HG03097 (cell line): ENCODE measurements at regions not wholly inside any gene's neighbourhood (a gene's known extent, or its start where the extent isn't known, plus 50 kb on each side); places are given as distances from the start of the nearest gene placed in this dataset.

Experiments used
- ATAC-seq: cut with Tn5 transposase; IDR thresholded peaks from one replicate; pipeline ENCODE4 v1.9.1; 2021; ENCODE audit not compliant: unreplicated experiment, low FRiP score

DNA sequence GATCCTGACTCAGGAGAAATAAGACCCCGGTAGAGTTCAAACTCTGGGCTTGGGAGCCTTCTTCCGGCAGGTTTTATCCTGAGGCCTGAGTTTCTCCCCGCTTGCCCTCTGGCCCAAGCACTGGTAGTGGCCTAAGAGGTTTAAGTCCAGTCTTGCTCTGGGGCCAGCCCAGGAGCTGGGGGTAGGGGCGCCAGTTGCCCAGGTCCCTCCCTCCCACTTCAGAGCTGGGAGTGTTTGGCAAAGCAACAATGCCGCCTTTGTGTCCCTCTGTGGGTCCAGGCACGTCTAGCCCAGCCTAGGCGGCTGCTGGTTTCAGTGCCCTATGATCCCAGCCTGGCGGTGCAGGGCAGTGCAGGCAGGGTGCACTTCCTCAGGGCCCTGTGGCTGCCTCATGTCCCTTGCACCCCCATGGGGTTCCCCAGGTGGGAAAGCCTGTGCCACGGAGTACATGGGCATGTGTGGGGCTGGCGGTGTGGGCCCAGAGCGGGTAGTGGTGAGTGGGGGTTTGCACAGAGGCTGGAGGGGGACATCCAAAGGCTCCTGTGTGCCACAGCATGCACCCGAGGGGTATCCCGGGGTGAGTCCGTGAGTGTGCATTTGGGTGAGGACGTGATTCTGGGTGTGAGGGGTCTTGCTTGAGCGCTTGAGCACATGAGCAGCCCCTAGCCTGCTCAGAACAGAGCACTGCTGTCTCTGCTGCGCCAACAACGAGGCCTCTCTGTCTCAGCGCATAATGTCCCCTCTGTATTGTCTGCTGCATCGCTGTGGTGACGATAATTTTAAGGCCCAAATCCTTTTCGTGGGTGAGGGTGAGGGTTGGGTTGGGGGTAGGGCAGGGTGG, 61.7 kb upstream of the PSD2 start:
- no peak for ATAC-seq

DNA sequence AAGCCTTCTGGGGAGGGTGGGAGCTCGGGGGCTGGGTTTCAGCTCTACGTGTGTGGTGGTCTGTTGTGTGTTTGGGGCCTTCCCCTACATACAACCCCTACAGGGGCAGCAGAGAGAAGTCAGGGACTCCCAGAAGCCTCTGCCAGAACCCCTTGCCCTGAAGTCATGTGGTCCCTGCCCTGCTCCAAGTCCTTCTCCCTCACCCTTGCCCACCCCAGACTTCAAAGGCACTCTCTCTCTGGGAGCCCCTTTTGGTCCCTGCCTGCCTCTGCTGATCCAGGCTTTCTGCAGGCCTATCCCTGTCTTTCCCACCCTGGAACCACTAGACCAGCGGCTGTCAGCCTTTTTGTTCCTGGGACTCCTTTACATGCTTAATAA, 61.1 kb upstream of the PSD2 start:
- no peak for ATAC-seq

DNA sequence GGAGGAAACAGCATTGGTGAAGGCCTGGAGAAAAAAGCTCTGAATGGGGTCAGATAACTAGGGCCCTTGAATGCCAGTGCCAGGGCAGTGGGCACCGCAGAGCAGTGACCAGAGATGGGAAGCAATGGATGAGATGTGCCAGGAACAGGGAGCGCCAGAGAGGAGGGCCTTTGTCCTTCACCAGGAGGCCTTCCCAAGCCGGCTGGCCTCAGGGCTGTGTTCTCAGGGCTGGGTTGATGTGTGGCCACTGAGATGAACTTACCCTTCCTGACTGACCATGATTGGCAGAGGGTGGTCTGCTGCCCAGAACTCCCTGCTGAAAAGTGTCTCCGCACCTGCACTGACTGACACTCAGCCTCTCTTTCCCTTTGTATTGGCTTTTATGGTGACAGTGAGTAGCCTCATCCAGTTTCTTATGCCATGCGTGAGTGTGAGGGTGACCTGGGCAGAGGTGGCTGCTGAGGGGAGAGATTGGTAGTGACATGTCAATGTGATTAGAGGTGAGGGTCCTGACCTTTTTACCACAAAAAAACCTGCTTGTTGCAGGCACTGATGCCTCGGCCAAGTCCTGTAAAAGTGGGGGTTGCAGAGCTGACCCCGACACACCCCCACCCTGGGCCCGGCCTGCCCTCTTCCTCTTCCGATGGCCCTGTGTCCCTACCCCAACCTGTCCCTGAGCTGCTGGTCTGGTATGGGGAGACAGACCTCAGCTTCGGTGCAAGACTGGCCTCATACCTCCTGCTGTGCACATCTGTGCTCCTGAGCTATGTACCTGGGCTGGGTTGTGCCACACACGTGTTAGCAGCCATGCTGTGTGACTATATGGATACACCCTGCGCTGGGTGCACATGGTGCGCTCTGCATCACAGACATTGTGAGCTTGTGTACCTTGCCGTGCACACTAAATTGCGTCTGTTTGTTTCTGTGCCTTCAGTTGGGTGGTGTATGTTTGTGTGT, 57.1 kb upstream of the PSD2 start:
- no peak for ATAC-seq

DNA sequence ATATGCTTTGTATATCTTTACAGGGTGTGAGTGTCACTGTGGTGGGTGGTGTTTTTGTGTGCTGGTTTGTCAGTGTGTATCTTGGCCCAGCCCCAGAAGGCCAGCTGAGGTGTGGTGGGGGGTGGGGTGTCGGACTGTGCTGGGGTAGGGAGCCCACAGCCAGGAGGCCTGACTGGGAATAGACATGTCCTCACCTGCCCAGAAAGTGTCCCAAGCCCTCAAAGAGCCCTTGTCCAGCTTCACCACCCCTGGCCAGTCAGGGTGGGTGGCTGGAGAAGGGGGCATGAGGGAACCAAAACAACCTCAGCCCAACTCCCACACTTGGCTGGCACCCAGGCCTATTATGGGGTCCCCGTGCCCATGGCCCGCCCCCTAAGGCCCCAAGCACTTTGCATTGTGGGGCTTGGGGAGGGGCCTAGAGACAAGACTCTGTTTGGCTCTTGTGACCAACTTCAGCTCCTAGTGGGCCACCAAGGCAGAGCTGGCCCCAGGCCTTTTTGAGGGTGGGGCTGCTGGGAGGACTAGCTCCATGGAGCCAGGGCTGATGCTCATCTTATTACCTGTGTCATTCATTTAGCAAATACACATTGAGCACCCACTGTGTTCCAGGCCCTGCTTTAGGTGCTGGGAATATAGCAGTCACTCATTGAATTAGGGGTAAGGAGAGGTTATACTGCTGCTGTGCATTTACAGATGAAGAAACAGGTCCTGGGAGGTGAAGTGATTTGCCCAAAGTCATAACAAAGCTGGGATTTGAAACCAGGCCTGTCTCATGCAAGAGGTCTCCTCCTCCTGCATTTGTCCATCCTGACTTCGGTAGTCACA, 56.2 kb upstream of the PSD2 start:
- no peak for ATAC-seq

DNA sequence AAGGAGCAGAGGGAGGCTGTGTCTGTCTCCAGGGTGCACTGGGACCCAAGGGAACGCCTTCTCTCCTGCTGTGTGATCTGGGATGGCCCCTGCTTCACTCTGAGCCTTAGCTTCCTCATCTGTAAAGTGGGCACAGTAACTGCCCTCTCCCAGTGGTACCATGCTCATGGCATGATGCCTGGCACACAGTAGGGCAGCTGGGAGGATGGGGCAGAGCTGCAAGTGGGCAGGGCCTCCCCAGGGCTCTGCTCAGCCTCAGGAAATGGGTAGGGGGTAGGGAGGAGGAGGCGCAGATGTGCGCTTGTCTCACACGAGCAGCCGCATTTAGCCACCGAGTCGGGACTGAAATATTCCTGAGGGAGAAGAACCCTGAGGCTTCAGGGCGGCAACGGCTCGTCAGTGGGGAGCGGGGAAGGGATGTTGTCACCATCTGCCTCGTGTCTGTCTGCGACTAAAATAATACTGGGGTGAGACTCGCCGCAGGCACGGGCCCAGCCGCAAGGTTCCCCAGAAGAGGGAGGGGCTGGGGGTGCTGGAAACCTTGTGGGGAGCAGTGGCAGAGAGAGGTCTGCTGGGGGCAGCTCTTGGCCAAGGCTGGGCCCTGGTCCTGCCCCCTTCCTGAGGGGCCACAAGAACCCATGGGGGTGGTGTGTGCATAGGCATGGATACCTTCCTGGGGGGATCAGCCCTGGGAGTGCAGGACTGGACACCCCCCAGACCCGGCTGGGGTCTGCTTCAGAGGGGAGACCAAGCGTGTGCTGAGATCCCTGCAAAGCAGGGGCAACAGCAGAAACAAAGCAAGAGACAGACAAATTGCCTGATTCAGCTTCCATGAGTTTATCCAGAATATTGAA, 55.2 kb upstream of the PSD2 start:
- ATAC-seq: no peak

DNA sequence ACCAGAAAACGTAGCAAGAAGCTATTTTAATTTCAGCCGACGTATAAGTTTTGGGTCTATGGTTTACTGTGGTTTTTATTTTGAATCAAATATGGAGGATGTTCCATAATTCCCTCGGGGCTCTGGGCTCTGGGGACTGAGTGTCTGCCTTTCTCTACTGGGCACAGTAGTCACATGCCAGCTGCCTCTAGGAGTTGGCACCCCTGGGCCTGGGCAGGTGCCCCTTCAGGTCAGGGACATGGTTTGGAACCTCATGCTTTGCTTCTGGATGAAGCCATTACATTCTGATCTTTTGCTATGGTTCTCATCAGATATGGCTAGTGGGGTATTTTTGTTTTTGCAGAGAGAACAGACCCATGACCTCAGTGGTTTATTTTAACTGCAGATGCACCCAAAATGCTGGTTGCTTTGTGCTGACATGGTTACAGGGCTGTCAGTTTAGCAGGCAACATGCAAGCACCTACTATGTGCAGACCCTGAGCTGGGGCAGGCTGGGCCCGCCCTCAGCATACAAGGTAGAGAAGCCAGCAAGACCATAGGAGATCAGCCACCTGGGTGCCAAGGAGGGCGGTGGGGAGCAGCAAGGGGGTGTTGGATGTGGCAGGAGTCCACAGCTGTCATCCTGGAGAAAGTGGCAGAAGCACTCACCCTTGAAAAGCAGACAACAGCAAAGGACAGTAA, 54.5 kb upstream of the PSD2 start:
- ATAC-seq: no peak

DNA sequence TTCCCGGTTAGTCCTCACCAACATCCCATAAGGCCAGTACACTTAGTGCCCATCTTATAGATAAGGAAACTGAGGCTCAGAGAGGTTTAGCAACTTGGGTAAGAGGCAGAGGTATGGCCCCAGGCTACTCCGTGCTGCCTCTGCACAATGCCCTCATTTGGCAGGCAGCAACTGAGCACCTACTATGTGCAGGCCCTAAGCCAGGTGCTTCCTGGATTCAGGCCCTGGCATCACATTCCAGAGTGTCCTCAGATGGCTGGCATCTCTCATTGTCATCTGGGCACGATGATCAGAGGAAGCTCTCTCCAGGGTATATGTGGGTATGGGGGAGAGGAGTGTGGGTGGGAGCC, 53.8 kb upstream of the PSD2 start:
- ATAC-seq: no peak

DNA sequence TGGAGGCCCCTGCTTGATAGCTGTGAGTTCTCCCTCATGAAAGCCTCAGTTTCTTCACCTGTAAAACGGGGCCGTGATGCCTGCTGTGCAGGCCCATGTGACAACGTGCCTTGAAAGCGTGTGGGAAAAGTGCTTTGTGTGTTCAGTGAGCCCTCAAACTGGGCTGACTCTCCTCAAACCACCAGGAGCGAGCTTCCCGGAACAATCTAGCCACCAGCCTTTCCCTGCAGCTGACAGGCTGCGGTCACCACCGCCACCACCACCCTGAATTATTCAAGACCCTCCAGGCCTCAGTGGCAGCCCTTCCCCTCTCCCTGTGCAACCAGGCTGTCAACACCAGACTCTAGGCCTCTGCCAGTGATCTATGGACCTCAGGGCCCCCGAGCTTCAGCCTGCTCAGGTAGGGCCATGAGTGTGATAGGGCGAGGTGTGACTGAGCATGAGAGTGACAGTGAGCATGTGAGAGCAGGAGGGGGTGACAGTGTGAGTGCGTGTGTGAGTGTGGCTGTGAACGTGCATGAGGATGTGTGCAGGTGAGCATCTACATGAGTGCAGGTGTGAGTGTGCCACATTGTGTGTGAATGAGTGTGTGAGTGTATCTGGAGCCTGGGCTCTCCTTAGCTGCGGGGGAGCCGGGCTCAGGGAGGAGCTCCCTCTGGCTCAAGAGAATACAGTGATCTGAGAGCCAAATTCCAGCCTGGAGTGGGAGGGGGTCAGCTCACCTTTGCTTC, 53.3 kb upstream of the PSD2 start:
- ATAC-seq: no peak

DNA sequence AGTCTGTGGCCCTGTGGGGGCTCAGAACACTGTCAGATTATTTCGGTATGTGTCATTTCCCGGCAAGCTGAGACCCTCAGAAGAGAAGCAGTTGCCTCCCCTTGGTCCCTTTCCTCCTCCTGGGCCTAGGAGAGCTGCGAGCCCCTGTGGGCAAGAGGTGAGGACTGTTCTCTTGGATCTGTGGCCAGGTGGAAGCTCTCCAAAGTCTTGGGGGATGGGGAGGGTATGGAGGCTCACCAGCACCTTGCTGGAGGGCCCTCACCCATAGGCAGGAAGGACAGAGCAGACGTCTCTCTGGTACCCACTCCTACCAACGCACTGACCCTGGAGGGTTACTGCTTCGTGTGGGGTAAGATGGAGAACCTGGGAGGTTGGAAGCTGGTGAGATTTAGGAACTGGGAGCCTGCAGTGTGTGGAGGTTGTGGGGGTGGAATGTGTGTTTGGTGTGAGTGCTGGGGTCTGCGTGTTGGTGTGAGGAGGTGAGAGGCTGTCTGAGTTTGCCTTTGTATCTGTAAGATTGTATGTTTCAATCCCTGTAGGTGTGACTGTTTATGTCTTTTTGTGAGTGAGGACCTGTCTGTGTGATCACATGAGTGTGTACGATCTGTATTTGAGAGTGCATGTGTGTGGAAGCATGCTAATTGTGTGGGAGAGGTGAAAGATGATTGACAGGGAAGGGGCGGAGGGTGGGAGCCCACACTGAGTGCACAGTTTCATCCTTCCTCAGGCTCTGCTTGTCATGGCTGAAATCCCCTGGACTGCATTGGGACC, 52.4 kb upstream of the PSD2 start:
- no peak for ATAC-seq

DNA sequence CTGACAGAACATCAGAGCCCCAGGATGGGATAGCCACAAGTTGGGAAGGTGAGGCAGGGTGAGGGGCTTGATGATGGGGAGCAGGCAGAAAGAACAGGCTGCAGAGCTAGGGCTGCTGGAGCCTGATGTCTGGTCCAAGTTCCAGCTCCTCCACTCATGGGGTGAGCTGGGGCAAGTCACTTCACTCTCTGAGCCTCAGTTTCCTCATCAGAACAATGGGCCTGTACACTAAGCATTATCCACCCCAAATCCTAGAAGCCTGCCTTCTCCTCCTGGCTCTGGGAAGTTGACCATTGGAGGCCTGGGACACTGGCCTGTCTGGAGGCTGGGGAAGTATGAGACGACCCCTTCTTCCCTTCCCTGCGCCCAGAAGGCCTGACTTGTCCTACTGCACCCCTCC, 51.8 kb upstream of the PSD2 start:
- ATAC-seq: no peak

DNA sequence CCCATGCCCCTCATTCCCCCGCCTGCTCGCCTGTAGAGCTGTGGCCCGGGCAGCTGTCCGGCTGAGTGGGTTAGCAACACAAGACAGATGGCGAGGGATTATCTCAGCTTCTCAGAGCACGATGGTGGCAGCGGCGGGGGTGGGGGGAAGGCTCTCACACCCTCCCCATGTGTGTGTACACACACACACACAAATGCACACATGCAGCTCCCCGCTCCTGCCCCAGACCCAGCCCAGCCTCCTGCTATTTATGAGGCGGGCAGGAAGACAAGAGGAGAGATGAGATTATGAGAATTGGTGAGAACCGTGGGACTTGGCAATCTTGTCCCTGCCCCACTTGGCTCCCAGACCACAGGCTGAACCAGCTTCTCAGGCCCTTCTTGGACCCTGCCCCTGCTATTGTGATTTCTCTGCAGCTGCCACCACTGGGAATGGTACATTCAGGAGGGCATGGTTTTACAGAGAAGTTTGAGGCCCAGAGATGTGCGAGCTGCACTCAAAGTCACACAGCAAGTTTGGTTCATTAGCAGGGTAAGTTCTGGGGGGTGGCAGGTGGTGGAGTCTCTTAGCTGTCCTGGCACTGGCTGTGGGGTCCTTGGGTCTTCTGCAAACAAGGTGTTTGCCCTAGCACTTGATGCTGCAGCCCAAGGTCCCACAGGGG, 51.0 kb upstream of the PSD2 start:
- no peak for ATAC-seq

DNA sequence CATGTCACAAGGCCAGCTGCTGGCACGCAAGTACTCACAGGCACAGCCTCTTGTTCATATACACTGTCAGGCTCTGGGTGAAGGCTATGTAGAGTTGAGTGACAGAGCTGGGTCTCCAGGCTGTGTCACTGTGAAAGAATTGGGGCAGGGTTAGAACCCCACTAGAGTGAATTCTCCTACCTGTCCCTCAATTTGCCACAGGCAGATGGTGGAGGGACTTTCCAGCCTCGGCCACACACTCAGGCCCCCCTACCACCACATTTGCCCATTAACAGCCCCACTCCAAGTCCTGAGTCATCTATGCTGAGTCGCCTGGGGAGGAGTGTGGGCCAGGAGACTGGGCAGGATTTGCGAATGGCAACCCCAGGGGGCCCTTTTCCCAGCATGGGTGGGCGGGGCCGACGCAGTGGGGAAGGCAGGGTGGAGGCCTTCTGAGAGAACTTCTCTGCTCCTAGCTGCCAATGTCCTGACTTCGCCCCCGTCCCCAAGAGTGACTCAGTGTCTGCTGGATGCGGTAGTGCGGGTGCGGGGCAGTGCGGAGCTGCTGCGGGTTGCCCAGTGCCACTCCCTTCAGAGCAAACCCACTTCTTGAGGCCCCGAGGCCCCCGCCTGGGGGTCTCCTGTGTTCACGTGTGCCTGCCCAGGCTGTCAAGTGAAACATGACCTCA, 50.3 kb upstream of the PSD2 start:
- ATAC-seq: no peak

DNA sequence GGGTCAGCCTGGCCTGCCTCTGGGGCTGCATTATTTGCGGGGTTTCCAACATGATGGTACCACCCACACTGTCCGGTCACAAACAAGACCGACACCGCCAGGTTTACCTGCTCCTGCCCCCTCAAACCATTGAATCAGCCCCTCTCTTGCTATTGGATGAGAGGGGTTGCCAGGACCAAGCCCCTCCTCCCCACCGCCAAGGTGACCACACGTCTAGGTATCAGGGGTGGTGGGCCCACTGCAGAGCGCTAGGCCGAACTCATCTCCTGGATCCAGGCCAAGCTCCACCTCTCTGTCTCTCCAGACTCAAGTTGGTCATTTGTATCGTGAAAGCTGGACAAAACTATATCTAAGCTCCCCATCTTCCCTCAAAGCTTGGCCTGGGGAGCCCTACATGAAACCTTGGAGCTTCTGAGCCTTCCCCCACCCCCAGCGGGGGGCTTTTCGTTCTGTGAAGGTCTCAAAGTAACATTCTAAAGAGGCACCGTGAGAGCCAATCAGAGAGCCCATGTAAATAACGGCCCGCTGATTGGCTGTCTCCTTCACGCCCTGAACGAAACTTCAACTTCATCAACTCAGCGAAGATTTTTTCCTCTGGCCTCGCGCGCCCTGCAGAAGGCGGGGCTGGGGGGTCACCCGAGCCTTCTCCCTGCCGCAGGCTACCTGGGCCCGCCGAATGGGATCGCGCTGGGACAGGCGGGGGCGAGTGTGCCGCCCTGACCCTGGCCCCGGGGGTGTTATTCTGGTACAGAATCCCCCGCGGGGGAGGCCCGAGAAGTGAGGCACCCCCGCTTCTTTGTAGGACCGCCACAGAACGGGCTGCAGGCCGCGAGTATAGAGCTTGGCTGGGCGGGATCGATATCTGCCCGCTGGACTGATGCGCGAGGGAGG, 49.6 kb upstream of the PSD2 start:
- peak; percentile 36 for ATAC-seq
